ENCODE measurements at regions not wholly inside any gene's neighbourhood (a gene's known extent, or its start where the extent isn't known, plus 50 kb on each side); places are given as distances from the start of the nearest gene placed in this dataset.
"Not testable (repeated sequence)": the region's sequence is repeated elsewhere in the genome, so short reads cannot be mapped to it uniquely, and the experiment has no call there.

DNA sequence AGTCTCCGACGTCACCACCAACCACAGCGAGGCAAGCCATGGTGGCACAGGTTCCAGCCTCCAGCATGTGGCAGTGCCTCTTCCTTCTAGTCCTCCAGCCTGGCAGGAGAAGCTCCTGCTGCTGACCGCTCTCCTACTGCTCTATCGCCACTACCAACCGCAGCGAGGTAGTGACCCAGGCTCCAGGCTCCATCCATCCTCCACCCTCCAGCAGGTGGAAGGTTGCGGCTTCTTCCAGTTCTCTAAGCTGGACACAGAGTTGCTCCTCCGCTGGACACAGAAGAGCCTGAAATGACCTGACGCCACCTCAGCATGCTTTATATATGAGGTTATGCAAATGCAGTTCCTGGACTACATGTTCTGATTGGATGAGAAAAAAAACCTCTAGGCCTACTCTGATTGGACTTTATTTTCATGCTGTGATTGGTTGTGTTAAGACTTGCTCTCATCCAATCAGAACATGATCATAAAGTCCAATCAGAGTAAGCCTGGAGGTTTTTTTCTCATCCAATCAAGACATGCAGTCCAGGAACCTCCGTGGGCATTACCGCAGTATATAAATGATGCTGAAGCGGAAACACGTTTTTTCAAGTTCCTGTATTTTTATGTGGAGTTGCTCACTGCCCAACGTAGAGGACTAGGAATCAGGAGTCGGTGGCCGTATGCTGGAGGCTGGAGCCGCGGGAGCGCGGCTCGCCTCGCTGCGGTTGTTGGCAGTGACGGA lies 174.7 kb downstream of the USP22 start:
- WGBS, 2 donors: 91 to 94% methylated on average over 25 of the region's 25 CpGs
- H3K36me3 ChIP-seq, H3K4me1 ChIP-seq: not testable (repeated sequence)

DNA sequence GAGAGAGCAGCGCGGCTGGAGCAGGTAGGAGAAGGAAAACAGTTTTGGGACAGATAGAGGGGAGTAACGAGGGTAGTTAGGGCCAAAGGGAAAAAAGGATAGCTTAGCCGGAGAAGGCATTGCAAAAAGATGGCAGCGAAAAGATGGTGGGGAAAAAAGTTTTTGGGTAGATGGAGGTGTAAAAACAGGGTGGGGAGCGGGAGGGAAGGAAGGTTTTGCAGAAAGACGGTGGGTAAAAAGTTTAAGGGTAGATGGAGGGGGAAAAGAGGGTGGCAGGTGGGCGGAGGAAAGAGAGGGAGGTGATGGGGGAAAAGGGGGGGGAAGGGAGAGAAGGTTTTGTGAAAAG lies 174.2 kb downstream of the USP22 start:
- H3K4me1 ChIP-seq; H3K27ac ChIP-seq; H3K27me3 ChIP-seq; H3K4me3 ChIP-seq; H3K36me3 ChIP-seq; H3K9me3 ChIP-seq; intact Hi-C loops (cut with DNase I); DNase-seq: not testable (repeated sequence)
- WGBS, 2 donors: 85 to 89% methylated on average over 8 of the region's 8 CpGs

More for the DNA sequence above, 174.7 kb downstream of the USP22 start:
- H3K4me3 ChIP-seq; DNase-seq; H3K9me3 ChIP-seq; H3K27me3 ChIP-seq; intact Hi-C loops (cut with DNase I); H3K27ac ChIP-seq: not testable (repeated sequence)

DNA sequence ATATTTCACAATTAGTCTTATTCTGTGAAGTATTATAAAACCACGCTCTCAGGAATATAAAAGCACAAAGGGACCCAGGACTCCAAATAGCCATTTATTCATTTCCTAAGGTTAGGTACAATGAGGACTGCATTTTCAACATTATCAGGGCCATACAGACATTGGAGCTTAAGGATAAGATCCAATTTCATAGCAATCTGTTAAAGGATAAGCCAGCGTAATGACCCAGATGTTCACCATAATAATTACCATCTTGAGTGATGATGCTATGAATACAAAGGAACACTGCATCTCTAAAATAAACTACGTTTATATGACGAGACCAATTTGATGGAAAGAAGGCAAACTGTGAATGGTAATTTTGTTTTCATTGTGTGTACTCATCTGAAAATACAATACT lies 169.6 kb downstream of the USP22 start:
- H3K4me1 ChIP-seq; DNase-seq; intact Hi-C loops (cut with DNase I); H3K4me3 ChIP-seq; H3K36me3 ChIP-seq; H3K27ac ChIP-seq; H3K9me3 ChIP-seq; H3K27me3 ChIP-seq: not testable (repeated sequence)
- 75 to 80% methylated on average over 4 of the region's 4 CpGs for WGBS, 2 donors

DNA sequence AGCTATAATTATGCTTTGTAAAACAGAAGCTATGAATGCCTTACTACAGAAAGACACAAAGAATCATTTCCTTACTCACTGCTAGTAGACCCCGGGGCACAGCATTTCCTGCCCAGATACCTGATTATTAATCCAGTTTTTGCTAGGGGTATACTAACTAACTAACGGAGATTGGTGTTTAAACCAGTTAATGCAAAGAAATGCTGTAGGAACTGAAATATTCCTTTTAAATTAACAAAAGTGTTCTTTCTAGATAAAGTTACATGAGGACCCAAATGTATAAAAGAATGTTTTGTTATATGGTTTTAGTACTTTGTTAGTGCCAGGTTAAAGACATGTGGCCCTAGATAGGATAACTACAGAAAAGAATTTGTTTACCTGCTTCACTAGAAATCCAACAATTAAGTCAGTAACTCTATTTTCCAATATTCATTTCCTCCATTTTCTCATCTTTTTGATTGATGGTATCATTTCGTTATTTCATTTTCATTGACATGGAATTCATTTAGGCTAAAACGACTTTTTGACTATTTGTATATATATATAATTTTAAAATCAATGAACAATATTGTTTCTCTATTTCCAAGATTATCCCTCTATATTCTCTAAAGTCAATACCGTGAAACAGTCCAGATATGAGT lies 169.0 kb downstream of the USP22 start:
- H3K36me3 ChIP-seq; H3K9me3 ChIP-seq; DNase-seq; H3K4me3 ChIP-seq; intact Hi-C loops (cut with DNase I); H3K4me1 ChIP-seq; H3K27ac ChIP-seq; H3K27me3 ChIP-seq: not testable (repeated sequence)
- 76 to 81% methylated on average over 5 of the region's 5 CpGs for WGBS, 2 donors

DNA sequence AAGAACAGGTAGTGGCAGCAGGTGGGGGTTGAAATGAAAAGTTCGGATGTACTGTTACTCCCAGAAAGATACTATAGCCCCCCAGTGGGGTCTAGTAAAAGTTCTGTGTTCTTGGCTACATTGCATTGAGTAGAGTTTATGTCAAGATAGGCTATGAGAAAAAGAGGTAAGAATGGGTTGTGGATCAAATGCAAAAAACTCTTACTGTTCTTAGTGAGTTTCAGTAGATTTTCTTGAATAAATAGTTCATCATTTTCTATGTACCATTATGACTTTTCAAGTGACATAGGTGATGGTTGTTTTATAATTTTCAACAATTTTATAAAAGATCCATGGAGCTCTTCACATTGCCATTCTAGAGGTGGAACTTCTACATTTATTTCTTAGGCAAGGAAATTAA lies 165.4 kb downstream of the USP22 start:
- intact Hi-C loops (cut with DNase I): not testable (repeated sequence)
- WGBS, 2 donors: 79 to 86% methylated on average over 1 of the region's 1 CpG

DNA sequence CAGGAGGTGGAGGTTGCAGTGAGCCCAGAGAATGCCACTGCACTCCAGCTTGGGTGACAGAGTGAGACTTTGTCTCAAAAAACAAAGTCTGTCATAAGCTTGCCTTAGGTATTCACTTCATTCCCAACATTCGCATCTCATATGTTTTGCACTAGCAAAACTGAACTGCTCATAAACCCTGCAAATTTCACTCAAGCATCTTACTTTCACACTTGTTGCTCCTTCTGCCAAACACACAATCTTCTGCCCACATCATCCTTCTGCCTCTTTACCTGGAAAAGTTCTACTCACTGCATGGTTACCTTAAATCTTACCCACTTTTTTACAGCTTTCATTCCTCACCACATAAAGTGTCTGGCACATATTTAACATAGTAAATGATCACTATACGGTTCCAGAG lies 152.5 kb downstream of the USP22 start:
- no peaks in the 10 kb centered on the region for H3K36me3 ChIP-seq

More for the DNA sequence above, 165.4 kb downstream of the USP22 start:
- H3K9me3 ChIP-seq, H3K27me3 ChIP-seq, H3K4me1 ChIP-seq, H3K36me3 ChIP-seq, DNase-seq, H3K27ac ChIP-seq, H3K4me3 ChIP-seq: not testable (repeated sequence)

DNA sequence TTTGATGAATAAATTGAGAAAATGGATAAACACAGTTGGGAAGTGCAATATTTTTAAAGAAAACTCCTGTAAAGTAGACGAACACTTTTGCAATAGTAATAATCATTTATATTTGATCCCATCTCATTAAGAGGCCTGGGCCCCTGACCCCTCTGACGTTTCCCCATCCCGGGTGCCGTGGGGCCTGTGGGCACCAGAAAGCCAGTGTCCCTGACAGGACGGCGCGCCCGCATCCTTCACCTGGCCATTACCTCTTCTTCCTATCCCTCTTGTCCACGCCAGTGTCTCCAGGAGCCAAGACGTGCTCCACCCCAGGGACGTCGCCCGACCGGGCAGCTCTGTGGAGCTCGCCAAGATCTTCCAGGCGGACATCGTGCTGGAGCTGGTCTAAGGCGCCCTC lies 147.4 kb downstream of the USP22 start:
- H3K27me3 ChIP-seq; intact Hi-C loops (cut with DNase I); DNase-seq; H3K9me3 ChIP-seq; H3K27ac ChIP-seq; H3K4me1 ChIP-seq; H3K4me3 ChIP-seq; H3K36me3 ChIP-seq: not testable (repeated sequence)
- 94 to 95% methylated on average over 18 of the region's 18 CpGs for WGBS, 2 donors

More for the DNA sequence above, 152.5 kb downstream of the USP22 start:
- WGBS, 2 donors: 63 to 79% methylated on average over 2 of the region's 2 CpGs
- Histone ChIP-seq H3K27ac (no peak overlapping the region), H3K4me3 (no peak overlapping the region), H3K4me1 (peaks cover 0 to 19% (median 15%) of the 10 kb centered on the region in 4 donors), H3K27me3 (no peaks in the 10 kb centered on the region), H3K9me3 (no peaks in the 10 kb centered on the region)
- TF ChIP-seq POLR2A (IDR thresholded peaks at IDR 0.05) (no peak), POLR2AphosphoS5 (IDR thresholded peaks at IDR 0.05) (no peak), EP300 (IDR thresholded peaks at IDR 0.05) (no peak)
- TF ChIP-seq, protein P1, sequence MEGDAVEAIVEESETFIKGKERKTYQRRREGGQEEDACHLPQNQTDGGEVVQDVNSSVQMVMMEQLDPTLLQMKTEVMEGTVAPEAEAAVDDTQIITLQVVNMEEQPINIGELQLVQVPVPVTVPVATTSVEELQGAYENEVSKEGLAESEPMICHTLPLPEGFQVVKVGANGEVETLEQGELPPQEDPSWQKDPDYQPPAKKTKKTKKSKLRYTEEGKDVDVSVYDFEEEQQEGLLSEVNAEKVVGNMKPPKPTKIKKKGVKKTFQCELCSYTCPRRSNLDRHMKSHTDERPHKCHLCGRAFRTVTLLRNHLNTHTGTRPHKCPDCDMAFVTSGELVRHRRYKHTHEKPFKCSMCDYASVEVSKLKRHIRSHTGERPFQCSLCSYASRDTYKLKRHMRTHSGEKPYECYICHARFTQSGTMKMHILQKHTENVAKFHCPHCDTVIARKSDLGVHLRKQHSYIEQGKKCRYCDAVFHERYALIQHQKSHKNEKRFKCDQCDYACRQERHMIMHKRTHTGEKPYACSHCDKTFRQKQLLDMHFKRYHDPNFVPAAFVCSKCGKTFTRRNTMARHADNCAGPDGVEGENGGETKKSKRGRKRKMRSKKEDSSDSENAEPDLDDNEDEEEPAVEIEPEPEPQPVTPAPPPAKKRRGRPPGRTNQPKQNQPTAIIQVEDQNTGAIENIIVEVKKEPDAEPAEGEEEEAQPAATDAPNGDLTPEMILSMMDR (IDR thresholded peaks at IDR 0.05): no peak
- DNase-seq: no peak
- intact Hi-C loops (cut with DNase I): no loop called here

DNA sequence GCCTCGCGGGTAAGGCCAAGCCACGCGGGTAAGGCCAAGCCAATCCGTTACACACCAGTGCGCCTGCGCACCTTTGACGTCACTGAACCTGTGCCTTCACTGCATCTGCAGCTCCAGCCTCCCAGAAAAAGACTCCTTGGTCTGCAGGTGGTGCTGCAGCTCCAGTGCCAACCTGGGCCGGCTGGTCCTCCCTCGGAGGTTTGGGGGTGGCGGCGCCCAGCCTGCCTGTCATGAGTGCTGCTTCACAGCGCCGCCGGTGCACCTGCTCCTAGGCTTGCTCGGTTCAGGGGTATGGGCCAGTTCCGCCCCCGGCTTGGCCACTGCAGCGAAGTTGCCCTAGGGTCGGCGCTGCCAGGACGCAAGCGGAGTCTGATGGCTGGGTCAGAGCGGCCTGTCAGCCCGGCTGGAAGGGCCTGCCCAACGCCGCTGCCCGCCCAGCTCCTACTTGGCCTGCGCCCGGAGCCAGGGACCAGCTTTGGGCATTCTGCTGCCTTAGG lies 146.6 kb downstream of the USP22 start:
- Histone ChIP-seq H3K27me3 (peaks cover 0 to under 1% (median 0%) of the 10 kb centered on the region in 3 donors), H3K36me3 (no peaks in the 10 kb centered on the region), H3K27ac (no peak overlapping the region), H3K4me3 (no peak overlapping the region), H3K4me1 (no peaks in the 10 kb centered on the region), H3K9me3 (no peaks in the 10 kb centered on the region)
- TF ChIP-seq POLR2A (IDR thresholded peaks at IDR 0.05) (no peak), POLR2AphosphoS5 (IDR thresholded peaks at IDR 0.05) (no peak), EP300 (IDR thresholded peaks at IDR 0.05) (no peak)
- TF ChIP-seq, protein P1 (IDR thresholded peaks at IDR 0.05): no peak
- intact Hi-C loops (cut with DNase I): no loop called here
- peak; percentile 70 for DNase-seq
- WGBS, 2 donors: 67 to 79% methylated on average over 30 of the region's 30 CpGs

DNA sequence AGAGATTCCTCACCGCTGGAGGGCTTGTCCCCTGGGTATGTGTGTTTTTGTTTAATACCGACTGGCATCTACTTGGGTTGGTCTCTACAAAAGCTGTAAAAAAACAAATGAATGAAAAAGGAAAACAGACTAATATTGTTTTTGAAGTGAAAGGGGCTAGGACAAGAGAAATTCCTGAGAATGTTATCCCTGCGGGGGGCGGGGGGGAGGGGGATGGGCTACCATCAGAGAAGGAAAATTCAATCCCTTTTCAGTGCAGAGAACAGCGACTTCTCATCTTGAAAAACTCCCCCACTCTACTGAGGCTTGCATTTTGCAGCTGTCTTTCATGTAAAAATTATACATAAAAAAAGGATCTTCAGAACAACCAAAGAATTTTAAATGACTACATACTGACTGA lies 144.1 kb downstream of the USP22 start:
- H3K36me3 ChIP-seq; H3K4me1 ChIP-seq; H3K27ac ChIP-seq; DNase-seq; H3K27me3 ChIP-seq; H3K9me3 ChIP-seq; H3K4me3 ChIP-seq; intact Hi-C loops (cut with DNase I): not testable (repeated sequence)
- WGBS, 2 donors: 68 to 82% methylated on average over 5 of the region's 5 CpGs

DNA sequence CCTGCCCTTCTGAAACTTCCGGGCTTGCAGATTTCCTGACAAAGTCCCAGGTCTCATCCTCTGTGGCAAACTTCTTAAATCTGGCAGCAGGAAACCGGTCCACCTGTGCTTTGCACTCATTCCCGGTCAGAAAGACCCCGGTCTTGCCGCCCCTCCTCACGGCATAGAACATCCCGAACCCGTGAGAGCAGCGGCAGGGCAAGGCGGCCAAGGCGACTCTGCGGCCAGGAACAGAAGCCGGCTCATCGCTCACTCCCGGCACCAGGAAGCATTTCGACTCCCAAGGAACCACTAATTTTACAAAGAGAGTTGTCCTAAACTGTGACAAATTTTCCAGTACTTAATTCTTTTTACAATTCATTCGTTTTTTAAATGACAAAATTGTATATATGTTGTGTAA lies 140.3 kb downstream of the USP22 start:
- H3K4me3 ChIP-seq, H3K4me1 ChIP-seq, H3K27ac ChIP-seq, H3K27me3 ChIP-seq, DNase-seq, H3K9me3 ChIP-seq, H3K36me3 ChIP-seq: not testable (repeated sequence)
- intact Hi-C loops (cut with DNase I): loop anchor here (10.0 kb wide), 1 partner anchor 52 kb away; no protein-coding TSS in a partner anchor
- WGBS, 2 donors: 39 to 60% methylated on average over 17 of the region's 17 CpGs
